GM06990 (cell line): ENCODE measurements at regions not wholly inside any gene's neighbourhood (a gene's known extent, or its start where the extent isn't known, plus 50 kb on each side); places are given as distances from the start of the nearest gene placed in this dataset.

Source experiments
- DNase-seq: peaks from one replicate; pipeline ENCODE4 v3.0.0-alpha.2; 2011; ENCODE audit not compliant: insufficient read length; ENCODE audit errors: extremely low read depth
- H3K27me3 ChIP-seq: replicated peaks from 2 replicates; pipeline ENCODE4 v1.6.0; 2011; ENCODE audit warnings: low read length; ENCODE audit not compliant: control insufficient read depth, insufficient read depth
- H3K36me3 ChIP-seq: 2 replicates; pipeline ENCODE4 v1.5.1; 2011; ENCODE audit warnings: low read length; ENCODE audit not compliant: control insufficient read depth, insufficient read depth
- H3K4me3 ChIP-seq: replicated peaks from 2 replicates; pipeline ENCODE4 v1.5.1; 2011; ENCODE audit warnings: low read depth, mild to moderate bottlenecking, control low read depth, low read length
- CTCF ChIP-seq: IDR thresholded peaks from 2 replicates; pipeline ENCODE4 v1.5.1; 2011; ENCODE audit warnings: low read length, control low read depth, mild to moderate bottlenecking, inconsistent platforms; ENCODE audit not compliant: insufficient read depth, poor library complexity, severe bottlenecking

- no peak for TF ChIP-seq CTCF
- no peak overlapping the region for H3K4me3 ChIP-seq
- H3K36me3 ChIP-seq, result no peaks in the 10 kb centered on the region
- no peaks in the 10 kb centered on the region for H3K27me3 ChIP-seq
- no peak for DNase-seq
Measured at GRCh38 chr13:47480951-47481350, 520.1 kb downstream of the SUCLA2 start.

DNA sequence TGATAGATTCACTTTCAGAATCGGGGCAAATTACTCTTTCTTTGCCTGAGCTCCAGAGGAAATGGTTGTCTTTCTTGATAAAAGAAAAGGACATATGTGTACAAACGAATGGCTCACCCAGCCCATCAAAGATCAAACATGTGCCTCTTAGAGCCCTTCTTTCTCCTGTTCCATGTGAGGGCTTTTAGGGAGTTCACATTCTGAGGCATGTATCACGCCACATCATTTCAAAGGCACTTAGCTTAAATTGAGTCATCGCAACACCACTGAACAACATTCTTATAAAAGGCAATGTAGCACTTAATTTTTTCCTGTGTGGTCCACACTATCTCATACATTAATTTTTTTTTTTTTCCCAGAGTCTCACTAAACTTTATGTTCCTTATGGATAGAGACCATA, 521.0 kb downstream of the SUCLA2 start:
- no peaks in the 10 kb centered on the region for H3K27me3 ChIP-seq
- no peak for DNase-seq
- H3K4me3 ChIP-seq, result no peak overlapping the region
- H3K36me3 ChIP-seq, result no peaks in the 10 kb centered on the region
- TF ChIP-seq CTCF, result no peak

- Histone ChIP-seq H3K27me3 (no peaks in the 10 kb centered on the region), H3K36me3 (no peaks in the 10 kb centered on the region), H3K4me3 (no peak overlapping the region)
- no peak for TF ChIP-seq CTCF
- DNase-seq, result no peak
Measured at GRCh38 chr13:47478985-47479384, 522.1 kb downstream of the SUCLA2 start.

GRCh38 chr13:47475441-47475948, 525.6 kb downstream of the SUCLA2 start:
- TF ChIP-seq CTCF, result no peak
- Histone ChIP-seq H3K4me3 (no peak overlapping the region), H3K36me3 (no peaks in the 10 kb centered on the region), H3K27me3 (no peaks in the 10 kb centered on the region)
- DNase-seq, result no peak

DNA sequence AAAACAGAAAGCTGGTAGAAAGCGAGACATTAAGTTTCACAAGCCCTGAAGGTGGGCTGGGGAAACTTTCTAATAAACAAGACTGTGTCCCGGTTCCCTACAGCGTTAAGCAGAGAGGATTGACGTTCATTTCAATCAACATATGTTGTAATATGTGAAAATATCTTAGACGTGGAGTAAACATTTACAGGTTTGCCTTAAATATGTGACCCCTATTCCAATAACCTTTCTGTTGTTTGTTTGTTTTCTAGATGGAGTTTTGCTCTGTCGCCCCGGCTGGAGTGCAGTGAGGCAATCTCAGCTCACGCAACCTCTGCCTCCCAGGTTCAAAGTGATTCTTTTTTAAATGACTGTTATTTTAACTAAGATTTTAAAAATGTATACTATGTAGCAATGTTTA, 526.2 kb downstream of the SUCLA2 start:
- no peak for TF ChIP-seq CTCF
- DNase-seq, result no peak
- no peaks in the 10 kb centered on the region for H3K36me3 ChIP-seq
- H3K27me3 ChIP-seq, result no peaks in the 10 kb centered on the region
- H3K4me3 ChIP-seq, result no peak overlapping the region

- Histone ChIP-seq H3K4me3 (no peak overlapping the region), H3K27me3 (no peaks in the 10 kb centered on the region), H3K36me3 (no peaks in the 10 kb centered on the region)
- no peak for TF ChIP-seq CTCF
- DNase-seq, result no peak
Measured at GRCh38 chr13:47474326-47474725, 526.7 kb downstream of the SUCLA2 start.
